SK-N-SH (cell line): ENCODE measurements at regions not wholly inside any gene's neighbourhood (a gene's known extent, or its start where the extent isn't known, plus 50 kb on each side); places are given as distances from the start of the nearest gene placed in this dataset.

Experiments
- CTCF ChIA-PET: fragments of 300-600, 350-600 bp; formaldehyde crosslinking; extraction: SDS; loops from one replicate; lab custom pipeline; 2021; lab: Yijun Ruan, JAX
- POLR2A ChIA-PET: fragments of 350-600 bp; sonication (Branson Sonifier 250); formaldehyde crosslinking; extraction: SDS; loops from one replicate; lab custom pipeline; 2020; ENCODE audit warnings: antibody characterized with exemption, inconsistent platforms; lab: Yijun Ruan, JAX
- DNase-seq: peaks from one replicate; pipeline ENCODE4 v3.0.0; 2012
- H2AFZ ChIP-seq: fragments of 200-600 bp; sonication (generic); 2 replicates; pipeline ENCODE4 v1.8.1; 2016; ENCODE audit warnings: antibody characterized with exemption, mild to moderate bottlenecking, low read depth
- H3F3A ChIP-seq: fragments of 200-600 bp; sonication (generic); replicated peaks from 2 replicates; pipeline ENCODE3; 2016; ENCODE audit warnings: antibody characterized with exemption, mild to moderate bottlenecking; ENCODE audit not compliant: insufficient read depth
- H3K27ac ChIP-seq, 2 experiments: fragments of 200-500 bp in 1 of 2; fragments of 200-600 bp in 1 of 2; sonication (Bioruptor generic) in 1 of 2; sonication (generic), shearing (Covaris generic) in 1 of 2; 2 replicates each; pipeline versions ENCODE4 v1.5.1 to v1.6.1; 2014 to 2016; ENCODE audit warnings: low read depth in 2 of 2, inconsistent platforms in 1 of 2, low read length in 1 of 2, mild to moderate bottlenecking in 1 of 2, mixed read lengths in 1 of 2
- H3K27me3 ChIP-seq: fragments of 200-600 bp; sonication (generic), shearing (Covaris generic); 2 replicates; pipeline ENCODE4 v1.6.1; 2016; ENCODE audit warnings: mixed run types; ENCODE audit not compliant: insufficient read depth
- H3K36me3 ChIP-seq, 2 experiments: fragments of 200-500 bp in 1 of 2; fragments of 200-600 bp in 1 of 2; sonication (Bioruptor generic) in 1 of 2; sonication (generic) in 1 of 2; replicated peaks in 1 of 2; 2 replicates each; pipeline versions ENCODE3 to v1.5.1; 2014 to 2016; ENCODE audit warnings: low read length in 1 of 2, mild to moderate bottlenecking in 1 of 2; ENCODE audit not compliant: insufficient read depth in 2 of 2, control insufficient read depth in 1 of 2
- H3K4me1 ChIP-seq, 2 experiments: fragments of 200-500 bp in 1 of 2; fragments of 200-600 bp in 1 of 2; sonication (Bioruptor generic) in 1 of 2; sonication (generic), shearing (Covaris generic) in 1 of 2; 2 replicates each; pipeline versions ENCODE4 v1.5.1 to v1.6.1; 2014 to 2016; ENCODE audit warnings: low read depth in 1 of 2, low read length in 1 of 2, mixed run types in 1 of 2; ENCODE audit not compliant: insufficient read depth in 2 of 2, control insufficient read depth in 1 of 2
- H3K4me2 ChIP-seq: fragments of 200-600 bp; sonication (generic), shearing (Covaris generic); 2 replicates; pipeline ENCODE4 v1.6.1; 2017; ENCODE audit warnings: mixed run types
- H3K4me3 ChIP-seq, 2 experiments: fragments of 200-500 bp in 1 of 2; fragments of 200-600 bp in 1 of 2; sonication (Bioruptor generic) in 1 of 2; sonication (generic), shearing (Covaris generic) in 1 of 2; 2 replicates each; pipeline versions ENCODE4 v1.5.1 to v1.8.1; 2014 to 2016; ENCODE audit warnings: low read depth in 2 of 2, inconsistent platforms in 1 of 2, low read length in 1 of 2, mild to moderate bottlenecking in 1 of 2, mixed read lengths in 1 of 2, moderate library complexity in 1 of 2
- H3K79me2 ChIP-seq: fragments of 200-600 bp; sonication (generic); 2 replicates; pipeline ENCODE4 v1.8.1; 2017; ENCODE audit warnings: mild to moderate bottlenecking; ENCODE audit not compliant: insufficient read depth
- H3K9ac ChIP-seq: fragments of 200-600 bp; sonication (generic); 2 replicates; pipeline ENCODE4 v1.6.1; 2017; ENCODE audit warnings: mixed run types
- H3K9me2 ChIP-seq: fragments of 200-600 bp; sonication (generic); 2 replicates; pipeline ENCODE4 v1.6.1; 2017; ENCODE audit warnings: mixed run types
- H3K9me3 ChIP-seq: fragments of 200-600 bp; sonication (generic); 2 replicates; pipeline ENCODE4 v1.6.1; 2017; ENCODE audit warnings: mixed run types, mild to moderate bottlenecking, moderate library complexity
- H4K20me1 ChIP-seq: fragments of 200-600 bp; sonication (generic); 2 replicates; pipeline ENCODE4 v1.6.1; 2017; ENCODE audit warnings: mild to moderate bottlenecking, mixed run types; ENCODE audit not compliant: insufficient read depth
- ELF1 ChIP-seq: IDR thresholded peaks from 2 replicates; pipeline ENCODE4 v1.4.0; 2012
- EP300 ChIP-seq, 2 experiments: IDR thresholded peaks; 2 replicates each; pipeline versions ENCODE4 v1.4.0 to v1.6.1; 2012; ENCODE audit warnings: borderline replicate concordance in 1 of 2, low read depth in 1 of 2, low read length in 1 of 2
- EZH2phosphoT487 ChIP-seq: fragments of 200-600 bp; sonication (generic); IDR thresholded peaks from 2 replicates; pipeline ENCODE4 v1.6.1; 2017; ENCODE audit warnings: low read depth, mixed run types, mild to moderate bottlenecking, antibody characterized with exemption, moderate library complexity, borderline replicate concordance
- GATA2 ChIP-seq: sonication (generic); formaldehyde crosslinking; IDR thresholded peaks from 2 replicates; pipeline ENCODE4 v1.5.0; 2020; ENCODE audit warnings: mild to moderate bottlenecking, missing genetic modification reagents
- MAX ChIP-seq: IDR thresholded peaks from 2 replicates; pipeline ENCODE4 v1.4.0; 2012; ENCODE audit warnings: low read depth
- MEF2A ChIP-seq: IDR thresholded peaks from 2 replicates; pipeline ENCODE4 v1.4.0; 2012; ENCODE audit warnings: low read depth, borderline replicate concordance
- NFIC ChIP-seq: IDR thresholded peaks from 2 replicates; pipeline ENCODE4 v1.4.0; 2012; ENCODE audit warnings: borderline replicate concordance
- PBX3 ChIP-seq: IDR thresholded peaks from 2 replicates; pipeline ENCODE4; 2012
- RCOR1 ChIP-seq: fragments of 150-350 bp; IDR thresholded peaks from 2 replicates; pipeline ENCODE4 v1.6.1; 2017; ENCODE audit warnings: antibody characterized with exemption, low read length
- RXRA ChIP-seq: IDR thresholded peaks from 2 replicates; pipeline ENCODE4 v1.4.0; 2012; ENCODE audit warnings: low read depth, mild to moderate bottlenecking, borderline replicate concordance
- TCF12 ChIP-seq: IDR thresholded peaks from 2 replicates; pipeline ENCODE4 v1.4.0; 2012
- YY1 ChIP-seq: IDR thresholded peaks from 2 replicates; pipeline ENCODE4 v1.4.0; 2012; ENCODE audit warnings: low read depth, mild to moderate bottlenecking
- ZBTB33 ChIP-seq: IDR thresholded peaks from 2 replicates; pipeline ENCODE4 v1.4.0; 2012; ENCODE audit warnings: low read depth, borderline replicate concordance
- WGBS: methylation state at CpG from one replicate; pipeline ENCODE4 v1.1.6; 2017; ENCODE audit warnings: low lambda C conversion rate; 5-methylcytosine and 5-hydroxymethylcytosine counted together
- TF ChIP-seq, protein P1 (sequence below): fragments of 150-350 bp; IDR thresholded peaks from 2 replicates; pipeline ENCODE4 v1.6.1; 2016; ENCODE audit warnings: mild to moderate bottlenecking, low read depth, low read length

- TF ChIP-seq MAX = no peak
Measured at GRCh38 chr12:19794116-19794515, 354.8 kb downstream of the AEBP2 start (continued).

- H3K4me1 ChIP-seq = no peaks in the 10 kb centered on the region
- no peak overlapping the region for H3K4me3 ChIP-seq
- no peaks in the 10 kb centered on the region for H3K79me2 ChIP-seq
- 73% methylated on average over 7 of the region's 7 CpGs for WGBS
- H3K27ac ChIP-seq = no peak overlapping the region
- no peaks in the 10 kb centered on the region for H4K20me1 ChIP-seq
- ChIA-PET CTCF (interaction anchor here (0.6 to 1.0 kb wide), 2 partner anchors 11 to 59 kb away, joined by 3 read pairs; no protein-coding TSS in a partner anchor), POLR2A (no interaction called here)
- no peak overlapping the region for H3K9ac ChIP-seq
- peaks cover 5% of the 10 kb centered on the region for H3F3A ChIP-seq
- DNase-seq = no peak
- H3K9me2 ChIP-seq = no peaks in the 10 kb centered on the region
- TF ChIP-seq ZBTB33 (no peak), RXRA (no peak), ELF1 (no peak), YY1 (no peak), MEF2A (no peak), PBX3 (no peak), RCOR1 (no peak), NFIC (no peak), GATA2 (CRISPR knock-in tag) (no peak), EP300 (IDR thresholded peaks at IDR 0.05; ENCODE audit: borderline replicate concordance in 1 of 2, low read depth in 1 of 2, low read length in 1 of 2) (no peak), TCF12 (no peak), EZH2phosphoT487 (no peak)
- TF ChIP-seq, protein P1, sequence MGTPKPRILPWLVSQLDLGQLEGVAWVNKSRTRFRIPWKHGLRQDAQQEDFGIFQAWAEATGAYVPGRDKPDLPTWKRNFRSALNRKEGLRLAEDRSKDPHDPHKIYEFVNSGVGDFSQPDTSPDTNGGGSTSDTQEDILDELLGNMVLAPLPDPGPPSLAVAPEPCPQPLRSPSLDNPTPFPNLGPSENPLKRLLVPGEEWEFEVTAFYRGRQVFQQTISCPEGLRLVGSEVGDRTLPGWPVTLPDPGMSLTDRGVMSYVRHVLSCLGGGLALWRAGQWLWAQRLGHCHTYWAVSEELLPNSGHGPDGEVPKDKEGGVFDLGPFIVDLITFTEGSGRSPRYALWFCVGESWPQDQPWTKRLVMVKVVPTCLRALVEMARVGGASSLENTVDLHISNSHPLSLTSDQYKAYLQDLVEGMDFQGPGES = no peak
- no peaks in the 10 kb centered on the region for H3K27me3 ChIP-seq
- H3K9me3 ChIP-seq = no peaks in the 10 kb centered on the region
- no peak overlapping the region for H2AFZ ChIP-seq
- no peak overlapping the region for H3K4me2 ChIP-seq
- H3K36me3 ChIP-seq = no peaks in the 10 kb centered on the region
Measured at GRCh38 chr12:19799216-19799615, 359.9 kb downstream of the AEBP2 start.
